GM19468 (cell line): ENCODE measurements at regions not wholly inside any gene's neighbourhood (a gene's known extent, or its start where the extent isn't known, plus 50 kb on each side); places are given as distances from the start of the nearest gene placed in this dataset.
"Not testable (repeated sequence)": the region's sequence is repeated elsewhere in the genome, so short reads cannot be mapped to it uniquely, and the experiment has no call there.

Source experiments
- ATAC-seq: cut with Tn5 transposase; IDR thresholded peaks from one replicate; pipeline ENCODE4 v1.9.1; 2021; ENCODE audit warnings: mild to moderate bottlenecking, moderate library complexity, moderate number of reproducible peaks; ENCODE audit not compliant: unreplicated experiment; ENCODE audit errors: extremely low read depth

- ATAC-seq, result no peak
These were observed 971.7 kb downstream of the ANKRD7 start for GRCh38 chr7:119196183-119196582.

DNA sequence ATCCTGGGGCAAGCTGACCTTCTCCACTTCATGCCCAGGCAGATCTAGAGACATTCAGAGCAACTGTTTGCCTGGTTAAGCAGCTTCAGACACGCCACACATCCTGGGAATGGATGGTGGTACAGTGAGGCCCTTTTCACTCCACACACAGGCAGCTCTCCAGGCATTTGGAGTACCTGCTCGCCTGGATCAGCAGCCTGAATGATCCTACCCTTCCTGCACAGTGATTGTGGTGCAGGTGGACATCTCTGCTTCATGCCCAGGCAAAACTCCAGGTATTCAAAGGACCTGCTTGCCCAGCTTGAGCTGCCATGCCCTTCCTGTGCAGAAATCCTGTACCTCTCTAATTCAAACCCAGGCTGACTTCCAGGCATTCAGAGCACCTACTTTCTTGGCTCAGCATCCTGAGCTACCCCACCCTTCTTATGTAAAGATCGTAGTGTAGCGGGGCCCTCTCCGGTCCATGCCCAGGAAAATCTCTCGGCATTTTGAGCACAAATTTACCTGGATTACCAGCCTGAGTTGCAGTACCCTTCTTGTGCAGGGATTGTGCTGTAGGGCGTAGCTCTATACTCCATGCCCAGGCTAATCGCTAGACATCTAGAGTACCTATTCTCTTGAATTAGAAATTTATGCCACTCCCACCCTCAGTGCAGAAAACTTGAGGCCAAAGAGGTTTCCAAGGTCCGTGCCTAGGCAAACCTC is 972.8 kb downstream of the ANKRD7 start:
- no peak for ATAC-seq

DNA sequence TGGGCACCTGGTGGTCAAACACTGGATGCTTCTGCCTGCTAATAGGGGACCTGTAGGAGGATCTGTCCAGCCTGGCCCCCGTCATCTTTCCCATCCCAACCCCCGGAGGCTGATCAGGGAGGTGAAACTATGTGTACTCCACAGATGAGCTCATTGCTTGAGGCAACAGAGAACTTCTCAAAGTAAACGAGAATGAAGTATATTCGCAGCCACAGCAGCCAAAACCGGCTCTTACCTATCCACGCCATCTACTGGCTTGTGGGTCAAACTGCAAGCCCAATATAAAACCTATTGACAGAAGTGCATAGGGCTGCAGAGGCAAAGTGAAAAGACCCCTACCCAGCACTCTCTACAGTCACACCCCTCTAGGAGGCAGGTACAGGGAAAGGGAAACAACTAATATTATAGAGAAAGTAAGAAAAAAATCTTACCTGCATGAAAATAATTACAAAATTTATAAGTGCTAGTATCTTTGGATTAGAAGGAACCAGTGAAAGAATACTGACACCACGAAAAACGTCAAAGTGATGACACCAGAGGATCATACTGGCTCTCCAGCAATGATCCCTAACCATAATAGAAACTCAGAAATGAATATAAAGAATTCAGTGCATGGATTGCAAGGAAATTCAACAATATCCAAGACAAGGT is 973.5 kb downstream of the ANKRD7 start:
- no peak for ATAC-seq

DNA sequence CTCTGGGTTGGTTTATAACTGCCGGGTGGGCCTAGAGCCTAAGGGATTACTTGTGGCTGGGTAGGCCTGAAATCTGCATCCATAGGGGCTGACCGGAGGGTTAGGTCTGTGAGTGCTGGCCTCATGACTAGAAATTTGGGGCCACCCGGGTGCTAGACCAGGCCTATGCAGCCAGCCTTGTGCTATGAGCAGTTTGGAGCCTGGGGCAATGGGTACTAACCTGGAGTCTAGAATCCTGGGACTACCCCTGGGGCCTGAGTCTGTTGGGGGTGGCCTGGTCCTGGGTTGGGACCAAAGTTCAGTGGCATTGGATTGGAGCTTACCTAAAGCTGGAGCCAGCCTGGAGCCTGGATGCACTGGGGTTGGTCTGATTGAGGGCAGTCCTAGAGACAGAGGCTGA is 995.2 kb downstream of the ANKRD7 start:
- no peak for ATAC-seq

DNA sequence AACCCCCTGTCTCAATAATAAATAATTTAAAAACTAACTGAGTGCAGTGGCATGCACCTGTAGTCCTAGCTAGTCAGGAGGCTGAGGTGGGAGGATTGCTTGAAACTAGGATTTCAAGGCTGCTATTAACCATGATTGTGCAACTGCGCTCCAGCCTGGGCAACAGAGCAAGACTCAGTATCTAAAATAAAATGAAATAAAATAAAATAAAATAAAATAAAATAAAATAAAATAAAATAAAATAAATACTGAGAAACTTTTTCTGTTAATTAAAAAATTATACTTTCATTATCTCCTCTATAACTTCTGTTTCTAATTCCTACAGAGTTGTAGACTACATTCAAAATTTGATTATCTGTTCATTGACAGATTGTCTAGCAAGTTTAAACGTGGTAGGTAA is 999.4 kb downstream of the ANKRD7 start:
- ATAC-seq, result no peak

- ATAC-seq, result no peak
These were observed 1004.0 kb downstream of the ANKRD7 start for GRCh38 chr7:119228482-119228881.

DNA sequence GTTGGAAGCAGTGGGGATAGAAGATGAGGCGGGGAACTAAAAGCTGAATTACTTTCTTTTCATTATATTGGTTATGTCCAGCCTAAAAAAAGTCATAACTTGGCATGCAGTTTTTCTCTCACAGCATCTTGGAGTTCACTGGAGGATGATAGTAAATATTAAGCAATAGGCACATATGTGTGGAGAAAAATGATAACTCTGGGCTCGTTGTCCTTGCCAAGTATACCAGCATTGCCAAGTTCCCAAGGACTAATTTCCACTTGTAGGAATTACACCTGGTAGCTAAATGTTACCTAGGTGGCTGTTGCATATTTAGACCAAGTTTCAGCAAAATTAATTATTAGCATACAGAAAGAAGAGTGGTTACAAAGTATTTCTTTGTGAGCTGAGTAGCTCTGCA is 1007.6 kb downstream of the ANKRD7 start:
- no peak for ATAC-seq

- ATAC-seq, result no peak
These were observed 1008.5 kb downstream of the ANKRD7 start for GRCh38 chr7:119233015-119233414.

GRCh38 chr7:119252962-119253361 is 1020.0 kb upstream of the KCND2 start:
- no peak for ATAC-seq

DNA sequence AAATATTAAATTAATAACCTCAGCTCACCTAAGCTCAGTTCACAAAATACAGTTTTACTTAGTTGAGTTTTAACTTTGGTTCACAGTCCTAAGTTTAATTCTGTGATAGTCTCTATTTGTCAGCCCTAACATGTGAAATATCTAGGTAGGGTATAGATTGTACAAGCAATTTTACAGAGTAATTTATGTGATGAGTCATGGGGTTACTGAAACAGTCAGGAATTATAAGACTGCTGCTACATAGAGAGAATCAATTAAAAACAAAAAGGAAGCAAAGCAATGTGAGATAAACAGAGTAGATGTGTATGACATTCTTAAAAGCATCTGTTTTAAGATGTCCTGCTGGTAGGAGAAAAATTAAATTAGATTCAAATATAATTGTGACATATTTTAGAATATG is 1018.2 kb upstream of the KCND2 start:
- no peak for ATAC-seq

GRCh38 chr7:119256001-119256400 is 1017.0 kb upstream of the KCND2 start:
- ATAC-seq, result no peak

DNA sequence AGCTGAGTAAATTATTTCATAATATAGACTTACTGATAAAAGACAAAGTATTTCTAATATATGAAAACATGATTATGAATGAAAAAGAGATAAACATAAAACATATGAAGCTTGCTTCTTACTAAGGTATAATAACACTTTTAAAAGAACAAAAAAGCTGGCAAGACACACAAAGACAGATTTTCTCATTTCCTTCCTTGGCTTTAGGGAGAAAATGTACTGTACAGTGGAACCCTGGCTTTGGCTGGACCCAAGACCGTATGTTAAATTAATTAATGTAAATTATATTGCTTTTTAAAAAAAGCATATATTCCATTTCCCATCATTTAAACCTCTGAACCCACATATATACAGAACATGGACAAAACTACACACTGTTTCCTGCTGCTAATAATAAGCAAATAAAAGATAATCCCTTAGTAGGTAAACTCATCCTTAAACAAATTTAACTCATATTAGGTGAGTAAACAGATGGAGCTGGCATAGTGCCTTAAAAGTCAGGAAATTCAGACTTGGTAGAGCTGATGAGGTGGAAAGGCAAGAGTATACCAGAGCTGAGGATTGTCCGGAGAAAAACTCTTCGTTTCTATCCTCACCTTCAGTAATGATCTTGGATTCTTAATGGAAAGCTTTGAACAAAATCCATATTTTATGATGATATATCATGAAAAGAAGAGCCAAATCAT is 1016.4 kb upstream of the KCND2 start:
- no peak for ATAC-seq

DNA sequence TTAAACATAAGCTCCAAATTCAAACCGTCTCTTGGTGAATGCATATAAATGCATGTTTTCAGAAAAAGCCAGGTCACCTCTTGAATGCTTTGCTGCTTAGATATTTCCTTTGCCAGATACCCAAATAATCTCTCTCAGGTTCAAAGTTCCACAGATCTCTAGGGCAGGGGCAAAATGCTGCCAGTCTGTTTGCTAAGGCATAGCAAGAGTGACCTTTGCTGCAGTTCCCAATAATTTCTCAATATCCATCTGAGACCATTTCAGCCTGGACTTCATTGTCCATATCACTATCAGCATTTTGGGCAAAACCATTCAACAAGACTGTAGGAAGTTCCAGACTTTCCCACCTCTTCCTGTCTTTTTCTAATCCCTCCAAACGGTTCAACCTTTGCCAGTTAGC is 1006.2 kb upstream of the KCND2 start:
- not testable (repeated sequence) for ATAC-seq

DNA sequence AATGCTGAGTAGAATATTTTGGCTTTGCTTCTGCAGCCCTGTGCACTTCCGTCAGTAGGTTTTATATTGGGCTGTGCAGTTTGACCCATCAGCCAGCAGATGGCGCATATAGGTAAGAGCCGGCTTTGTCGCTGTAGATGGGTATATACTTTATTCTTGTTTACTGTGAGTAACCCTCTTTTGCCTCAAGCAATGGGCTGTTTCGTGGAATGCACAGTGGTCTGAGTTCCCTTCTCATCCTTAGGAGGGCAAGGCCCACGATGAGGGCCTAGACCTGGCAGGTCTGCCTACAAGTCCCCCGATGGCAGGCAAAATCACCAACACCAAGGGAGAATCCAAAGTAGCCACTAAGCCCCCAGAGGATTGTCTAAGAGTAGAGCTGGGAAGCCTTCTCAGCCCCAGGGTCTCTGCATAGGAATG is 1002.9 kb upstream of the KCND2 start:
- peak; percentile 89 for ATAC-seq

DNA sequence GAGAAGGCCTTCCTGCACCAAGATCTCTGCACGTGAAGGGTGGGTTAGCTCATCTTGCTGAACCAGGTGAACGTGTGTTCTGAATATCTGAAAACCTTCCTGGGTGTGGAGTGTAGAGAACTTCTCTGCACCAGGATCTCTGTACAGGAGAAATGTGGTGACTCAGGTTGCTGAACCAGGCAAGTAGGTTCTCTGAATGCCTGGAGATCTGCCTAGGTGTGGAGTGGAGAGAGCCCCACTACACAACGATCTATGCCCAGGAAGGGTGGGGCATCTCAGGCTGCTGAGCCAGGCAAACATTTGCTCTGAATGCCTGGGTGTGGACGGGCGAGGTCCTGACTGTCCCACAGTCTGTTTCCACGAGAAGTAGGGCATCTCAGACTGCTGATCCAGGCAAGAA is 1002.3 kb upstream of the KCND2 start:
- no peak for ATAC-seq

- no peak for ATAC-seq
These were observed 1001.7 kb upstream of the KCND2 start for GRCh38 chr7:119271147-119271779.

GRCh38 chr7:119281181-119281846 is 991.7 kb upstream of the KCND2 start:
- no peak for ATAC-seq

GRCh38 chr7:119283353-119283752 is 989.6 kb upstream of the KCND2 start:
- ATAC-seq, result no peak

DNA sequence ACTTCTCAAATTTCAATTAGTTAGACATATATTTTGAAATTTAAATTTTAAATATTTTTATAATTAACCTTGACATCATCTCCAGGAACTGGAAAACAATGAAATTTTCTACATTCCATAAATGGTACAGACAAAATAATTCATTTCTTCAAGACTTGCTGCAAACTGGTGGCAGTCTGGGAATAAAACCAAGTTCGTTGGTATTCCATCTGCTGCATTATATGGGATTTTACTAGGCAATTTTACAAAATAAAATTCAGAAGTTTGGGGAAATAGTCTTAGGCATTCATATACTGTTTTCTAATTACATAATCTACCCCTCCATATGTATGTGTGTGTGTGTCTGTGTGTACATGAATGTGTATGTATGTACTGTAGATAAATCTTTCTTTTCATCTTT is 984.6 kb upstream of the KCND2 start:
- ATAC-seq, result no peak

DNA sequence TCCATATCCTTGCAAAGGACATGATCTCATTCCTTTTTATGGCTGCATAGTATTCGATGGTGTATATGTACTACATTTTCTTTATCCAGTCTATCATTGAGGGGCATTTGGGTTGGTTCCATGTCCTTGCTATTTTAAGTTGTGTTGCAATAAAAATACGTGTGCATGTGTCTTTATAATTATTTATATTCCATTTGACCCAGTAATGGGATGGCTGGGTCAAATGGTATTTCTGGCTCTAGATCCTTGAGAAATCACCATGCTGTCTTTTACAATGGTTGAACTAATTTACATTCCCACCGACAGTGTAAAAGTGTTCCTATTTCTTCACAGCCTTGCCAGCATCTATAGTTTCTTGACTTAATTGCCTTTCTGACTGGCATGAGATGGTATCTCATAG is 972.6 kb upstream of the KCND2 start:
- ATAC-seq, result not testable (repeated sequence)
